Neural progenitor cell (in vitro differentiated cells): ENCODE measurements at regions not wholly inside any gene's neighbourhood (a gene's known extent, or its start where the extent isn't known, plus 50 kb on each side); places are given as distances from the start of the nearest gene placed in this dataset.

Experiments used
- DNase-seq: peaks from one replicate; pipeline ENCODE4 v3.0.0-alpha.2; 2016; ENCODE audit warnings: low spot score
- H2AFZ ChIP-seq: fragments of 200-600 bp; sonication (generic); replicated peaks from 2 replicates; pipeline ENCODE4 v1.6.1; 2016; ENCODE audit warnings: antibody characterized with exemption
- H3F3A ChIP-seq: fragments of 200-600 bp; sonication (generic); 2 replicates; pipeline ENCODE4 v1.6.1; 2016; ENCODE audit warnings: antibody characterized with exemption, low read depth
- H3K27ac ChIP-seq: fragments of 200-600 bp; sonication (generic); 2 replicates; pipeline ENCODE4 v1.5.1; 2016; ENCODE audit warnings: mild to moderate bottlenecking
- H3K27me3 ChIP-seq: fragments of 200-600 bp; sonication (generic); 2 replicates; pipeline ENCODE4 v1.6.1; 2016; ENCODE audit warnings: mild to moderate bottlenecking, moderate library complexity
- H3K36me3 ChIP-seq: fragments of 200-600 bp; sonication (generic); 2 replicates; pipeline ENCODE4 v1.5.1; 2016
- H3K4me1 ChIP-seq: fragments of 200-600 bp; sonication (generic); 2 replicates; pipeline ENCODE4 v1.6.1; 2016; ENCODE audit warnings: mixed run types
- H3K4me2 ChIP-seq: fragments of 200-600 bp; sonication (generic); 2 replicates; pipeline ENCODE4 v1.6.1; 2016
- H3K4me3 ChIP-seq: fragments of 200-600 bp; sonication (generic); 2 replicates; pipeline ENCODE4 v1.5.1; 2016
- H3K79me2 ChIP-seq: fragments of 200-600 bp; sonication (generic); 2 replicates; pipeline ENCODE4 v1.6.1; 2016; ENCODE audit warnings: low read depth
- H3K9ac ChIP-seq: fragments of 200-600 bp; sonication (generic); 2 replicates; pipeline ENCODE4 v1.6.1; 2016
- H3K9me3 ChIP-seq: fragments of 200-600 bp; sonication (generic); 2 replicates; pipeline ENCODE4 v1.5.1; 2016; ENCODE audit warnings: low read depth
- H4K20me1 ChIP-seq: fragments of 200-600 bp; sonication (generic); 2 replicates; pipeline ENCODE4 v1.6.1; 2016; ENCODE audit warnings: low read depth
- H3K27ac Mint-ChIP-seq: 3 replicates; pipeline ENCODE4 v1.8.0; 2021; ENCODE audit warnings: mixed read lengths
- H3K27me3 Mint-ChIP-seq: 2 replicates; pipeline ENCODE4 v1.8.0; 2022; ENCODE audit warnings: low read depth, mild to moderate bottlenecking, inconsistent platforms, moderate library complexity, mixed read lengths; ENCODE audit not compliant: insufficient read depth
- H3K36me3 Mint-ChIP-seq: 3 replicates; pipeline ENCODE4 v1.8.0; 2021; ENCODE audit warnings: mixed read lengths
- H3K4me1 Mint-ChIP-seq: 3 replicates; pipeline ENCODE4 v1.8.0; 2021; ENCODE audit warnings: mixed read lengths
- H3K4me3 Mint-ChIP-seq: 3 replicates; pipeline ENCODE4 v1.8.0; 2021; ENCODE audit warnings: mild to moderate bottlenecking, moderate library complexity, mixed read lengths
- H3K9me3 Mint-ChIP-seq: 3 replicates; pipeline ENCODE4 v1.8.0; 2020; ENCODE audit warnings: mixed read lengths
- CTCF ChIP-seq: fragments of 200-600 bp; sonication (generic); IDR thresholded peaks from 2 replicates; pipeline ENCODE4 v1.5.1; 2017; ENCODE audit warnings: antibody characterized with exemption, mild to moderate bottlenecking
- EZH2 ChIP-seq: fragments of 200-600 bp; sonication (generic); IDR thresholded peaks from 2 replicates; pipeline ENCODE4 v1.6.1; 2017; ENCODE audit warnings: antibody characterized with exemption, mild to moderate bottlenecking, moderate library complexity
- EZH2phosphoT487 ChIP-seq: fragments of 200-600 bp; sonication (generic); IDR thresholded peaks from 2 replicates; pipeline ENCODE4 v1.6.1; 2017; ENCODE audit warnings: antibody characterized with exemption

GRCh38 chrX:17922303-17922702 is 61.2 kb upstream of the RAI2 start:
- TF ChIP-seq EZH2phosphoT487 = no peak
- no peak overlapping the region for H3K27ac Mint-ChIP-seq
- no peaks in the 10 kb centered on the region for H3K4me1 Mint-ChIP-seq
- H3K9me3 ChIP-seq = peaks cover 7% of the 10 kb centered on the region
- H3K27ac ChIP-seq = no peak overlapping the region
- no peaks in the 10 kb centered on the region for H3K36me3 Mint-ChIP-seq
- no peak overlapping the region for H3K4me3 ChIP-seq
- H3K27me3 Mint-ChIP-seq = no peaks in the 10 kb centered on the region
- no peak overlapping the region for H3K9ac ChIP-seq
- H3K4me1 ChIP-seq = no peaks in the 10 kb centered on the region
- no peaks in the 10 kb centered on the region for H3K36me3 ChIP-seq
- no peaks in the 10 kb centered on the region for H3K79me2 ChIP-seq
- no peak for DNase-seq
- H2AFZ ChIP-seq = no peak overlapping the region
- H3K27me3 ChIP-seq = no peaks in the 10 kb centered on the region
- H3K4me3 Mint-ChIP-seq = no peak overlapping the region
- H3F3A ChIP-seq = no peaks in the 10 kb centered on the region
- peaks cover 3% of the 10 kb centered on the region for H3K9me3 Mint-ChIP-seq
- no peak overlapping the region for H3K4me2 ChIP-seq
- no peaks in the 10 kb centered on the region for H4K20me1 ChIP-seq

GRCh38 chrX:17919896-17920446 is 58.9 kb upstream of the RAI2 start:
- TF ChIP-seq EZH2 (no peak), CTCF (no peak), EZH2phosphoT487 (no peak)
- no peak overlapping the region for H3K4me3 Mint-ChIP-seq
- H3K36me3 Mint-ChIP-seq = no peaks in the 10 kb centered on the region
- Histone ChIP-seq H3K4me1 (no peaks in the 10 kb centered on the region), H3K4me2 (no peak overlapping the region), H3K27ac (no peak overlapping the region), H3K4me3 (no peak overlapping the region), H3K27me3 (no peaks in the 10 kb centered on the region), H3K36me3 (no peaks in the 10 kb centered on the region), H3K9me3 (no peaks in the 10 kb centered on the region), H2AFZ (no peak overlapping the region), H3K9ac (no peak overlapping the region), H3F3A (no peaks in the 10 kb centered on the region), H3K79me2 (no peaks in the 10 kb centered on the region), H4K20me1 (no peaks in the 10 kb centered on the region)
- H3K27ac Mint-ChIP-seq = no peak overlapping the region
- H3K27me3 Mint-ChIP-seq = no peaks in the 10 kb centered on the region
- H3K9me3 Mint-ChIP-seq = peaks cover 3% of the 10 kb centered on the region
- DNase-seq = no peak
- no peaks in the 10 kb centered on the region for H3K4me1 Mint-ChIP-seq

GRCh38 chrX:17917945-17918577 is 57.0 kb upstream of the RAI2 start:
- no peak for DNase-seq
- H3K9ac ChIP-seq = no peak overlapping the region
- Mint-ChIP-seq H3K27ac (no peak overlapping the region), H3K4me3 (no peak overlapping the region), H3K9me3 (no peaks in the 10 kb centered on the region), H3K4me1 (no peaks in the 10 kb centered on the region), H3K36me3 (no peaks in the 10 kb centered on the region), H3K27me3 (no peaks in the 10 kb centered on the region)
- no peak for TF ChIP-seq EZH2phosphoT487
- TF ChIP-seq EZH2 = no peak
- TF ChIP-seq CTCF = no peak
- no peaks in the 10 kb centered on the region for H3K36me3 ChIP-seq
- peaks cover 3% of the 10 kb centered on the region for H3K9me3 ChIP-seq
- H3K4me1 ChIP-seq = no peaks in the 10 kb centered on the region
- H3K4me3 ChIP-seq = no peak overlapping the region
- H4K20me1 ChIP-seq = no peaks in the 10 kb centered on the region
- no peaks in the 10 kb centered on the region for H3K27me3 ChIP-seq
- no peak overlapping the region for H3K4me2 ChIP-seq
- no peaks in the 10 kb centered on the region for H3K79me2 ChIP-seq
- H3F3A ChIP-seq = no peaks in the 10 kb centered on the region
- no peak overlapping the region for H3K27ac ChIP-seq
- H2AFZ ChIP-seq = no peak overlapping the region

- no peak overlapping the region for H3K4me3 Mint-ChIP-seq
- H3F3A ChIP-seq = no peaks in the 10 kb centered on the region
- no peaks in the 10 kb centered on the region for H3K27me3 Mint-ChIP-seq
- no peaks in the 10 kb centered on the region for H3K36me3 Mint-ChIP-seq
- H2AFZ ChIP-seq = no peak overlapping the region
- H4K20me1 ChIP-seq = no peaks in the 10 kb centered on the region
- TF ChIP-seq EZH2 = no peak
- no peak for TF ChIP-seq EZH2phosphoT487
- TF ChIP-seq CTCF = no peak
- no peak overlapping the region for H3K4me3 ChIP-seq
- no peaks in the 10 kb centered on the region for H3K4me1 ChIP-seq
- no peak for DNase-seq
- H3K9ac ChIP-seq = no peak overlapping the region
- H3K36me3 ChIP-seq = no peaks in the 10 kb centered on the region
- no peak overlapping the region for H3K27ac Mint-ChIP-seq
- H3K4me2 ChIP-seq = no peak overlapping the region
- H3K27ac ChIP-seq = no peak overlapping the region
- H3K9me3 ChIP-seq = peaks cover 7% of the 10 kb centered on the region
- no peaks in the 10 kb centered on the region for H3K9me3 Mint-ChIP-seq
- H3K27me3 ChIP-seq = no peaks in the 10 kb centered on the region
- no peaks in the 10 kb centered on the region for H3K4me1 Mint-ChIP-seq
- H3K79me2 ChIP-seq = no peaks in the 10 kb centered on the region
These were observed 52.7 kb upstream of the RAI2 start for GRCh38 chrX:17913801-17914200.
